Right ventricle myocardium inferior (tissue), 1 donor: ENCODE measurements at regions not wholly inside any gene's neighbourhood (a gene's known extent, or its start where the extent isn't known, plus 50 kb on each side); places are given as distances from the start of the nearest gene placed in this dataset.
"Not testable (repeated sequence)": the region's sequence is repeated elsewhere in the genome, so short reads cannot be mapped to it uniquely, and the experiment has no call there.

Experiments
- ATAC-seq: fragments of 200-7000 bp; cut with Tn5 transposase; one replicate; pipeline ENCODE4 v1.9.1; 2020; ENCODE audit warnings: mild to moderate bottlenecking, moderate library complexity
- DNase-seq: peaks from one replicate; pipeline ENCODE4 v3.0.0; 2021; ENCODE audit errors: missing footprints
- intact Hi-C: fragments of 100-400 bp; cut with DNase I; formaldehyde crosslinking; loops from one replicate; pipeline ENCODE4 v1.11.0; 2022
- donor health status: DM: no; HTN: yes; CAD: no; lungs with severe emphysema.

- DNase-seq, ATAC-seq: not testable (repeated sequence)
Measured at GRCh38 chr13:48835326-48835725, 140.4 kb upstream of the FNDC3A start.

GRCh38 chr13:48838193-48838973 is 137.3 kb upstream of the FNDC3A start:
- DNase-seq, result no peak
- intact Hi-C loops, result no loop called here
- no peak for ATAC-seq

More at GRCh38 chr13:48835326-48835725, 140.4 kb upstream of the FNDC3A start:
- intact Hi-C loops, result not testable (repeated sequence)

GRCh38 chr13:48839171-48839570 is 136.5 kb upstream of the FNDC3A start:
- DNase-seq (no peak), ATAC-seq (no peak)
- intact Hi-C loops, result no loop called here

- DNase-seq (no peak), ATAC-seq (no peak)
- intact Hi-C loops, result no loop called here
Measured at GRCh38 chr13:48840366-48840765, 135.3 kb upstream of the FNDC3A start.

- ATAC-seq (no peak), DNase-seq (no peak)
- intact Hi-C loops, result no loop called here
Measured at GRCh38 chr13:48842316-48842715, 133.4 kb upstream of the FNDC3A start.

- intact Hi-C loops, result no loop called here
- ATAC-seq (no peak), DNase-seq (no peak)
Measured at GRCh38 chr13:48843630-48844380, 131.9 kb upstream of the FNDC3A start.

- intact Hi-C loops, result no loop called here
- DNase-seq (no peak), ATAC-seq (no peak)
Measured at GRCh38 chr13:48844676-48845075, 131.0 kb upstream of the FNDC3A start.

GRCh38 chr13:48849515-48849914 is 126.2 kb upstream of the FNDC3A start:
- no peak for ATAC-seq
- no peak for DNase-seq
- intact Hi-C loops, result no loop called here

- no peak for ATAC-seq
- intact Hi-C loops, result no loop called here
- no peak for DNase-seq
Measured at GRCh38 chr13:48851707-48852106, 124.0 kb upstream of the FNDC3A start.

- DNase-seq (no peak), ATAC-seq (no peak)
- intact Hi-C loops, result no loop called here
Measured at GRCh38 chr13:48852911-48853727, 122.6 kb upstream of the FNDC3A start.

- DNase-seq, result no peak
- intact Hi-C loops, result no loop called here
- ATAC-seq, result no peak
Measured at GRCh38 chr13:48853728-48854102, 122.0 kb upstream of the FNDC3A start.

- ATAC-seq, result no peak
- intact Hi-C loops, result no loop called here
- DNase-seq, result no peak
Measured at GRCh38 chr13:48857576-48857975, 118.1 kb upstream of the FNDC3A start.

- no peak for ATAC-seq
- intact Hi-C loops, result no loop called here
- no peak for DNase-seq
Measured at GRCh38 chr13:48858122-48858902, 117.4 kb upstream of the FNDC3A start.

GRCh38 chr13:48859272-48860105 is 116.2 kb upstream of the FNDC3A start:
- intact Hi-C loops, result no loop called here
- ATAC-seq (no peak), DNase-seq (no peak)

GRCh38 chr13:48860364-48860763 is 115.3 kb upstream of the FNDC3A start:
- ATAC-seq (no peak), DNase-seq (no peak)
- intact Hi-C loops, result no loop called here

GRCh38 chr13:48862572-48862971 is 113.1 kb upstream of the FNDC3A start:
- DNase-seq (no peak), ATAC-seq (peak; percentile 28)
- intact Hi-C loops, result no loop called here

- no peak for DNase-seq
- intact Hi-C loops, result no loop called here
- no peak for ATAC-seq
Measured at GRCh38 chr13:48864100-48864499, 111.6 kb upstream of the FNDC3A start.

GRCh38 chr13:48866249-48866648 is 109.5 kb upstream of the FNDC3A start:
- DNase-seq, result no peak

More at GRCh38 chr13:48866249-48866648, 109.5 kb upstream of the FNDC3A start:
- intact Hi-C loops, result no loop called here
- ATAC-seq, result peak; percentile 46
